BJ (cell line): ENCODE measurements at regions not wholly inside any gene's neighbourhood (a gene's known extent, or its start where the extent isn't known, plus 50 kb on each side); places are given as distances from the start of the nearest gene placed in this dataset.

ENCODE experiments used
- CTCF ChIA-PET: fragments of 350-600 bp; formaldehyde crosslinking; extraction: SDS; loops from one replicate; lab custom pipeline; 2021; ENCODE audit warnings: antibody characterized with exemption, inconsistent platforms; lab: Yijun Ruan, JAX
- POLR2A ChIA-PET: fragments of 300-600 bp; sonication (Branson Sonifier 250); formaldehyde crosslinking; extraction: SDS; loops from one replicate; lab custom pipeline; 2021; ENCODE audit warnings: antibody characterized with exemption; lab: Charles Lee
- DNase-seq: peaks from one replicate; pipeline ENCODE4 v3.0.0-alpha.2; 2011; ENCODE audit warnings: low read depth
- H3K27me3 ChIP-seq: 2 replicates; pipeline ENCODE4 v1.6.0; 2011; ENCODE audit warnings: low read length; ENCODE audit not compliant: control insufficient read depth, insufficient read depth
- H3K36me3 ChIP-seq: 2 replicates; pipeline ENCODE4 v1.5.1; 2011; ENCODE audit warnings: low read length; ENCODE audit not compliant: control insufficient read depth, insufficient read depth
- H3K4me3 ChIP-seq: 2 replicates; pipeline ENCODE4 v1.5.1; 2011; ENCODE audit warnings: low read depth, mild to moderate bottlenecking, control low read depth, low read length
- TF ChIP-seq, protein P1 (sequence below): IDR thresholded peaks from 2 replicates; pipeline ENCODE4 v1.5.1; 2011; ENCODE audit warnings: low read depth, mild to moderate bottlenecking, control low read depth, inconsistent platforms, low read length, moderate library complexity; ENCODE audit not compliant: insufficient read depth

DNA sequence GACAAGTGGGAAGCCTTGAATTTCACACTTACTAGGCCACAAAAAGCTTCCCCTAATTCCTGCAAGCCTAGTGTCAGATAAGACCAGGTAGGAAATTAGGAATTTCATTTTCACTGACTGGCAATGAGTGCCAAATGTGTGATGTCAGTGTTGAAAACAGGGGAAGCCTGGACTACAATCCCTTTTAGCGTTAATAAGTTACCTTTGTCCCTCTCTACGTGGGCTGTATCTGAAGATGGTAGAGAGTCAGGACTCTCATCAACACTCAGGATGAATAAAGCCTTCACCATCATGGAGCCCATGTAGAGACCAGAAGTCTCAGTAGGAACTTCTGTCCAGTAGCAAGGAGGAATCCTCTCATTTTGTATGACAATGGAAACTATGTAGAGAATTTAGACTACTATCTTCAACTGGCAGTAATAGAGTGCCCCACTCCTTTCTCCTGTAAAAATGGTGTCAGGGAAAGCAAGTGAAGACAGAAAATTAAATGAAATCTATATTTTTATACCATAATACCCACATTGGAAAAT lies 324.1 kb upstream of the KLHL1 start:
- Histone ChIP-seq H3K4me3 (no peak overlapping the region), H3K27me3 (no peaks in the 10 kb centered on the region), H3K36me3 (no peaks in the 10 kb centered on the region)
- ChIA-PET CTCF (no interaction called here), POLR2A (no interaction called here)
- DNase-seq, result no peak
- TF ChIP-seq, protein P1, sequence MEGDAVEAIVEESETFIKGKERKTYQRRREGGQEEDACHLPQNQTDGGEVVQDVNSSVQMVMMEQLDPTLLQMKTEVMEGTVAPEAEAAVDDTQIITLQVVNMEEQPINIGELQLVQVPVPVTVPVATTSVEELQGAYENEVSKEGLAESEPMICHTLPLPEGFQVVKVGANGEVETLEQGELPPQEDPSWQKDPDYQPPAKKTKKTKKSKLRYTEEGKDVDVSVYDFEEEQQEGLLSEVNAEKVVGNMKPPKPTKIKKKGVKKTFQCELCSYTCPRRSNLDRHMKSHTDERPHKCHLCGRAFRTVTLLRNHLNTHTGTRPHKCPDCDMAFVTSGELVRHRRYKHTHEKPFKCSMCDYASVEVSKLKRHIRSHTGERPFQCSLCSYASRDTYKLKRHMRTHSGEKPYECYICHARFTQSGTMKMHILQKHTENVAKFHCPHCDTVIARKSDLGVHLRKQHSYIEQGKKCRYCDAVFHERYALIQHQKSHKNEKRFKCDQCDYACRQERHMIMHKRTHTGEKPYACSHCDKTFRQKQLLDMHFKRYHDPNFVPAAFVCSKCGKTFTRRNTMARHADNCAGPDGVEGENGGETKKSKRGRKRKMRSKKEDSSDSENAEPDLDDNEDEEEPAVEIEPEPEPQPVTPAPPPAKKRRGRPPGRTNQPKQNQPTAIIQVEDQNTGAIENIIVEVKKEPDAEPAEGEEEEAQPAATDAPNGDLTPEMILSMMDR, result no peak

DNA sequence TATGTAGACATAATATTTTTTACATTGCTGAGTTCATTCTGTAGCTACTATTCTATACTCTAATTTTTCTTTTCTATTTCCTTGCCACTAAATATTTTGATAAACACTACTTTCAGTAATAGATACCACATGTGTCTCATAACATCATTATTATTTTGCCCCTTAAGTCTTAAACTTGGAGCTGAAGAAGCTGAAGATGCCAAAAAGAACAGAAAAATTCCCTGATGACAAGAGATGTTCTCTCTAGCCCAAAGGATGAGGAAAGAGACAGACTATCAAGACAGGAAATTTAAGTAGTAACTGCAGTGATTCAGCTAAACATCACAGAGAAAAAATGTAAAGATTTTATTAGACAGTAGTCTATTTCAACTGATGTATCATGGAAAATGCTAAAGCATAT lies 322.0 kb upstream of the KLHL1 start:
- Histone ChIP-seq H3K4me3 (no peak overlapping the region), H3K27me3 (no peaks in the 10 kb centered on the region), H3K36me3 (no peaks in the 10 kb centered on the region)
- DNase-seq, result no peak
- TF ChIP-seq, protein P1, result no peak
- ChIA-PET CTCF (no interaction called here), POLR2A (no interaction called here)

DNA sequence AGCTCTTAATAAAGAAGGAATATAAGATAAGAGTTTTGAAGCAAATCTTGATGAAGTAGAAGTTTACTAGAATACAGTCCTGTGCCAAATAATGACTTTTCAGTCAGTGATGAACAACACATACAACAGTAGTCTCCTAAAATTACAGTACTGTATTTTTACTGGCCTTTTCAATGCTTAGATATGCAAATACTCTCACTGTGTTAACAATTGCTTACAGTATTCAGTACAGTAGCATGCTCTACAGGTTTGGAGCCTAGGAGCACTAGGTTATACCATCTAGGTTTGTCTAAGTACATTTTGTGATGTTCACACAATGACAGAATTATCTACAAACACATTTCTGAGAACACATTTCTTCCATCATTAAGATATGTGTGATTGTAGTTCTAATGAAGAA lies 316.7 kb upstream of the KLHL1 start:
- H3K27me3 ChIP-seq, result no peaks in the 10 kb centered on the region
- DNase-seq, result no peak
- no peaks in the 10 kb centered on the region for H3K36me3 ChIP-seq
- ChIA-PET CTCF (no interaction called here), POLR2A (no interaction called here)
- H3K4me3 ChIP-seq, result no peak overlapping the region
- TF ChIP-seq, protein P1, result no peak

DNA sequence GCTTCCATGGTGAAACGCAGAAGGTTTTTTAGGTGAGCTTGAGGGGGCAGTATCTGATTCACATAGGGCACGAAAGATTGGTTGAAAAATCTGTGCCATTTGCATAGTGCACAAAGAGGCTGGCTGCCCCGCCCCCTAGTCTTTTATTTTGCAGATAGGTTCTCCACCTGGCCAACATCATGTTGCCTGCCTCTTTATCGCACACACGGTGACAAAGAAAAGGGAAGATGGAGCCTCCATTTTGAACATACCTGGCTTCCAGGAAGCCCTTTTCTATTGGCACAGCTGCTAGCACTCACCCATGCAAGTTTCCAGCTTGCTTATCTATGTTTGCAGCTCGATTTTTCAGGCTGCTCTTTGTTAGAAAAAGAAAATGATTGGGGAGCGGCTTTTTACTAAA lies 316.2 kb upstream of the KLHL1 start:
- CTCF ChIA-PET, result no interaction called here
- POLR2A ChIA-PET, result no interaction called here
- no peak for DNase-seq
- H3K4me3 ChIP-seq, result no peak overlapping the region
- no peaks in the 10 kb centered on the region for H3K27me3 ChIP-seq
- H3K36me3 ChIP-seq, result no peaks in the 10 kb centered on the region
- TF ChIP-seq, protein P1, result no peak

DNA sequence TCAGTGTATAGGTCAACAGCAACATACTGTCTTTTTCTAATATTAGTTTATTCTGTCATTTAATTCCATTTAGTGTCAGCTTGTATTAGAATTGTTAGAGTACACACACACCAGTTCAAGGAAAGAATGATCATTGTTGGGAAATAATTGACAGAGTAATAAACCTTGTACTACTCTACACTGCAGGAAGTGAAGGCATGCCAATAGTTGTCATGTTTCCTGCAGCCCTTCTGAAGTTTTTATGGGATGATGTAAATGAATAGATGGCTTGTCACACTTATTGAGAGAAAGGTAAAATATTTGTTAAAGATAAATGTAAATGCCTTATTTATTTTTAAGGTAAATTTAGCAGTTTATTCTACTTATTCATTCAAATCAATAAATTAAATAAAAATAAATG lies 306.9 kb upstream of the KLHL1 start:
- TF ChIP-seq, protein P1, result no peak
- CTCF ChIA-PET, result no interaction called here
- DNase-seq, result no peak
- Histone ChIP-seq H3K36me3 (no peaks in the 10 kb centered on the region), H3K27me3 (no peaks in the 10 kb centered on the region), H3K4me3 (no peak overlapping the region)
- POLR2A ChIA-PET, result no interaction called here
